ENCODE measurements at regions not wholly inside any gene's neighbourhood (a gene's known extent, or its start where the extent isn't known, plus 50 kb on each side); places are given as distances from the start of the nearest gene placed in this dataset.

- Histone ChIP-seq H3K4me3 (ENCODE audit: low read depth in 1 of 2, low read length in 2 of 2) (no peak overlapping the region), H3K27ac (ENCODE audit: low read depth in 2 of 2, low read length in 1 of 2) (no peak overlapping the region), H3K4me1 (ENCODE audit: control insufficient read depth in 2 of 2, insufficient read depth in 2 of 2, low read length in 1 of 2) (peaks cover 0 to 4% of the 10 kb centered on the region in 2 donors), H3K36me3 (ENCODE audit: control insufficient read depth in 2 of 2, insufficient read depth in 2 of 2, low read length in 1 of 2) (no peaks in the 10 kb centered on the region), H3K27me3 (ENCODE audit: control insufficient read depth in 1 of 2, insufficient read depth in 2 of 2, low read length in 2 of 2) (no peaks in the 10 kb centered on the region), H3K9me3 (ENCODE audit: control insufficient read depth in 2 of 2, insufficient read depth in 1 of 2, low read depth in 1 of 2, low read length in 1 of 2) (no peaks in the 10 kb centered on the region)
- 71 to 82% methylated on average over 3 of the region's 3 CpGs for WGBS, 2 donors
These were observed 204.9 kb upstream of the FRMD6 start for GRCh38 chr14:51446771-51447170.

DNA sequence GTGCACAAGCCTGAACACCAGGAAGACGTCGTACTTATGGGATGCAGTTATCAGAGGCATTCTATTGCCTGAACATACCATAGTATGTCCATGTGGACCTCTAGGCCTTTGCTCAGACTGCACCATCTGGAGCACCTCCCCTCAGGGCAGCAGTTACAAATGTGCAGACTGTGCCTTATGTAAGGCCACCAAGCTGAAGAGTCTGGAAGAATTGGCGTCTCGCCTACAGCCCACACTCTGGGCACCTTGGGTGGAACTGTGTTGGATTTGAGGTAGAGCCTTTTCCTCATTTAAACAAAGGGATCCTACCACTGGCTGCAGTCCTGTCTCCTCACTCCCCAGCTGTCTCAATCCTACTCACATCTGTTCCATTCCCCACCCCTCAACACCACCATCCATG lies 204.3 kb upstream of the FRMD6 start:
- 95% methylated on average over 4 of the region's 4 CpGs for WGBS, 2 donors
- no peak overlapping the region for H3K4me3 ChIP-seq (ENCODE audit: low read depth in 1 of 2, low read length in 2 of 2)

GRCh38 chr14:51448831-51449670 lies 202.7 kb upstream of the FRMD6 start:
- Histone ChIP-seq H3K27me3 (ENCODE audit: control insufficient read depth in 1 of 2, insufficient read depth in 2 of 2, low read length in 2 of 2) (no peaks in the 10 kb centered on the region), H3K27ac (ENCODE audit: low read depth in 2 of 2, low read length in 1 of 2) (peak overlapping the region; percentile 9 to 81), H3K4me3 (ENCODE audit: low read depth in 1 of 2, low read length in 2 of 2) (no peak overlapping the region), H3K9me3 (ENCODE audit: control insufficient read depth in 2 of 2, insufficient read depth in 1 of 2, low read depth in 1 of 2, low read length in 1 of 2) (no peaks in the 10 kb centered on the region), H3K4me1 (ENCODE audit: control insufficient read depth in 2 of 2, insufficient read depth in 2 of 2, low read length in 1 of 2) (peaks cover 0 to 5% of the 10 kb centered on the region in 2 donors), H3K36me3 (ENCODE audit: control insufficient read depth in 2 of 2, insufficient read depth in 2 of 2, low read length in 1 of 2) (no peaks in the 10 kb centered on the region)
- WGBS, 2 donors, result 28 to 60% methylated on average over 2 of the region's 2 CpGs

More for the DNA sequence above, 204.3 kb upstream of the FRMD6 start:
- no peak overlapping the region for H3K27ac ChIP-seq (ENCODE audit: low read depth in 2 of 2, low read length in 1 of 2)
- H3K27me3 ChIP-seq (ENCODE audit: control insufficient read depth in 1 of 2, insufficient read depth in 2 of 2, low read length in 2 of 2), result no peaks in the 10 kb centered on the region
- H3K9me3 ChIP-seq (ENCODE audit: control insufficient read depth in 2 of 2, insufficient read depth in 1 of 2, low read depth in 1 of 2, low read length in 1 of 2), result no peaks in the 10 kb centered on the region
- no peaks in the 10 kb centered on the region for H3K36me3 ChIP-seq (ENCODE audit: control insufficient read depth in 2 of 2, insufficient read depth in 2 of 2, low read length in 1 of 2)
- peaks cover 0 to 4% of the 10 kb centered on the region in 2 donors for H3K4me1 ChIP-seq (ENCODE audit: control insufficient read depth in 2 of 2, insufficient read depth in 2 of 2, low read length in 1 of 2)

- Histone ChIP-seq H3K27ac (ENCODE audit: low read depth in 2 of 2, low read length in 1 of 2) (peak overlapping the region in 1 of 2 donors; percentile 38), H3K4me1 (ENCODE audit: control insufficient read depth in 2 of 2, insufficient read depth in 2 of 2, low read length in 1 of 2) (peaks cover 0 to 5% of the 10 kb centered on the region in 2 donors), H3K27me3 (ENCODE audit: control insufficient read depth in 1 of 2, insufficient read depth in 2 of 2, low read length in 2 of 2) (no peaks in the 10 kb centered on the region), H3K36me3 (ENCODE audit: control insufficient read depth in 2 of 2, insufficient read depth in 2 of 2, low read length in 1 of 2) (no peaks in the 10 kb centered on the region), H3K9me3 (ENCODE audit: control insufficient read depth in 2 of 2, insufficient read depth in 1 of 2, low read depth in 1 of 2, low read length in 1 of 2) (no peaks in the 10 kb centered on the region), H3K4me3 (ENCODE audit: low read depth in 1 of 2, low read length in 2 of 2) (no peak overlapping the region)
- WGBS, 2 donors, result 80 to 87% methylated on average over 1 of the region's 1 CpG
These were observed 202.0 kb upstream of the FRMD6 start for GRCh38 chr14:51449681-51450080.

- Histone ChIP-seq H3K27me3 (ENCODE audit: control insufficient read depth in 1 of 2, insufficient read depth in 2 of 2, low read length in 2 of 2) (no peaks in the 10 kb centered on the region), H3K27ac (ENCODE audit: low read depth in 2 of 2, low read length in 1 of 2) (no peak overlapping the region), H3K4me3 (ENCODE audit: low read depth in 1 of 2, low read length in 2 of 2) (no peak overlapping the region), H3K36me3 (ENCODE audit: control insufficient read depth in 2 of 2, insufficient read depth in 2 of 2, low read length in 1 of 2) (no peaks in the 10 kb centered on the region), H3K9me3 (ENCODE audit: control insufficient read depth in 2 of 2, insufficient read depth in 1 of 2, low read depth in 1 of 2, low read length in 1 of 2) (no peaks in the 10 kb centered on the region), H3K4me1 (ENCODE audit: control insufficient read depth in 2 of 2, insufficient read depth in 2 of 2, low read length in 1 of 2) (peaks cover 0 to 5% of the 10 kb centered on the region in 2 donors)
- 62 to 68% methylated on average over 4 of the region's 4 CpGs for WGBS, 2 donors
These were observed 200.1 kb upstream of the FRMD6 start for GRCh38 chr14:51451561-51451960.

GRCh38 chr14:51453869-51454268 lies 197.8 kb upstream of the FRMD6 start:
- Histone ChIP-seq H3K36me3 (ENCODE audit: control insufficient read depth in 2 of 2, insufficient read depth in 2 of 2, low read length in 1 of 2) (no peaks in the 10 kb centered on the region), H3K4me1 (ENCODE audit: control insufficient read depth in 2 of 2, insufficient read depth in 2 of 2, low read length in 1 of 2) (peaks cover 0 to 4% of the 10 kb centered on the region in 2 donors), H3K27ac (ENCODE audit: low read depth in 2 of 2, low read length in 1 of 2) (peak overlapping the region in 1 of 2 donors; percentile 44), H3K4me3 (ENCODE audit: low read depth in 1 of 2, low read length in 2 of 2) (no peak overlapping the region), H3K9me3 (ENCODE audit: control insufficient read depth in 2 of 2, insufficient read depth in 1 of 2, low read depth in 1 of 2, low read length in 1 of 2) (no peaks in the 10 kb centered on the region), H3K27me3 (ENCODE audit: control insufficient read depth in 1 of 2, insufficient read depth in 2 of 2, low read length in 2 of 2) (no peaks in the 10 kb centered on the region)
- whole genome bisulfite sequencing, 2 donors, result 52 to 56% methylated on average over 8 of the region's 8 CpGs

DNA sequence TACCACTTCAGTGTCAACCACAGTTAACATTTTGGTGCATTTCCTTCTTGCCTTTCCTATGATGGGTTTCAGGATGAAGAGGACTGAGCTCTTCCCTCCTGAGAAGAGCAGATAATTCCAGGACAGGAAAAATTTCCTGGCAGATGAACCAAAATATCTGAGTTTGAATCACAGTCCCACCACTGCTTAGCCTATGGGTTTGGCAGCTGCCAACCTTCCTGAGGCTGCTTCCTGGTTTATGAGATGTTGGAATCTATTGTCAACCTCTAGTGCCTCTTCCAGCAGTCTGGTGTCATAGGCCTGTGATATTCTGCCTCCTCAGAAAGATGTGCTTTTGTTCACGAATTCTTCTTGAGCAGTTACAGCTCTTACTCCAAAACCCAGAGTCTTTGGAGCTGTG lies 197.4 kb upstream of the FRMD6 start:
- H3K36me3 ChIP-seq (ENCODE audit: control insufficient read depth in 2 of 2, insufficient read depth in 2 of 2, low read length in 1 of 2), result no peaks in the 10 kb centered on the region
- H3K27ac ChIP-seq (ENCODE audit: low read depth in 2 of 2, low read length in 1 of 2), result peak overlapping the region; percentile 9 to 43
- no peaks in the 10 kb centered on the region for H3K27me3 ChIP-seq (ENCODE audit: control insufficient read depth in 1 of 2, insufficient read depth in 2 of 2, low read length in 2 of 2)
- H3K4me1 ChIP-seq (ENCODE audit: control insufficient read depth in 2 of 2, insufficient read depth in 2 of 2, low read length in 1 of 2), result peaks cover 0 to 2% of the 10 kb centered on the region in 2 donors
- H3K9me3 ChIP-seq (ENCODE audit: control insufficient read depth in 2 of 2, insufficient read depth in 1 of 2, low read depth in 1 of 2, low read length in 1 of 2), result no peaks in the 10 kb centered on the region
- no peak overlapping the region for H3K4me3 ChIP-seq (ENCODE audit: low read depth in 1 of 2, low read length in 2 of 2)
- WGBS, 2 donors, result 70 to 72% methylated on average over 1 of the region's 1 CpG

- Histone ChIP-seq H3K9me3 (ENCODE audit: control insufficient read depth in 2 of 2, insufficient read depth in 1 of 2, low read depth in 1 of 2, low read length in 1 of 2) (no peaks in the 10 kb centered on the region), H3K27me3 (ENCODE audit: control insufficient read depth in 1 of 2, insufficient read depth in 2 of 2, low read length in 2 of 2) (no peaks in the 10 kb centered on the region), H3K27ac (ENCODE audit: low read depth in 2 of 2, low read length in 1 of 2) (no peak overlapping the region), H3K4me3 (ENCODE audit: low read depth in 1 of 2, low read length in 2 of 2) (no peak overlapping the region), H3K36me3 (ENCODE audit: control insufficient read depth in 2 of 2, insufficient read depth in 2 of 2, low read length in 1 of 2) (no peaks in the 10 kb centered on the region), H3K4me1 (ENCODE audit: control insufficient read depth in 2 of 2, insufficient read depth in 2 of 2, low read length in 1 of 2) (peaks cover 0 to 2% of the 10 kb centered on the region in 2 donors)
- WGBS, 2 donors, result 78 to 79% methylated on average over 7 of the region's 7 CpGs
These were observed 196.5 kb upstream of the FRMD6 start for GRCh38 chr14:51455041-51455835.

DNA sequence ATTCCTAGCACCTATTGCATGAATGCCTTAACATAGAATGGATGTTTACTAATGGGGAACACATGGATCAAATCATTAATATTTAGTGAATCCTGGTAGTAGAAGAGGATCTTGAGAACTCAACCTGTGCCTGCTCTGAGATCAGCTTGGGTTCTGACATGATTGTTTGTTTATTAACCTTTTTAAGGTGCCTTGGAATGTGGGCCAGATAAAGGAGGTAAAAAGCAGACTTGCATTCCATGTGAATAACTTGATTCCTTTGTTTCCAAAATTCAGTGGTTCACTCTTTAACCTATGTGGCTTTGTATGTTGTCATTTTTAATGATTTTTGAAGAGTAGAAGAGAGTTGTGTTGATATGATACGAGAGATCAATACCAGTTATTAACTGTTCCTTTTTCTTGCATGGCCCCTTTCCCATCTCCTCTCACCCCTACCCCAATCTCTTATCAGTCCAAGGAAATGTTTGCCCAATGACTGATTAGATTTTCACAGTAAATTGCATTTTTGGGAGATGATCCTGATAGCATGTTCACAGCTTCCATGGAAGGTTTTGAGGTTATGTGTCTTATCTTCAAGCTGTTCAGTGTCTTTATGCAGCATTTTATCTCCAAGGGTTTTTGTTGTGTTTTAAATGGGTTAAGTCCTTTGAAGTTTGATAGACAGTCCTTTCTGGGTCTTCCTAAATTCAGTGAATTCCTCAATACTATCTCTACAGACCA lies 193.7 kb upstream of the FRMD6 start:
- Histone ChIP-seq H3K4me1 (ENCODE audit: control insufficient read depth in 2 of 2, insufficient read depth in 2 of 2, low read length in 1 of 2) (peaks cover 0 to 2% of the 10 kb centered on the region in 2 donors), H3K27ac (ENCODE audit: low read depth in 2 of 2, low read length in 1 of 2) (no peak overlapping the region)
- WGBS, 2 donors, result 16 to 48% methylated on average over 1 of the region's 1 CpG

More for the DNA sequence above, 193.7 kb upstream of the FRMD6 start:
- no peak overlapping the region for H3K4me3 ChIP-seq (ENCODE audit: low read depth in 1 of 2, low read length in 2 of 2)
- H3K9me3 ChIP-seq (ENCODE audit: control insufficient read depth in 2 of 2, insufficient read depth in 1 of 2, low read depth in 1 of 2, low read length in 1 of 2), result no peaks in the 10 kb centered on the region
- no peaks in the 10 kb centered on the region for H3K27me3 ChIP-seq (ENCODE audit: control insufficient read depth in 1 of 2, insufficient read depth in 2 of 2, low read length in 2 of 2)
- H3K36me3 ChIP-seq (ENCODE audit: control insufficient read depth in 2 of 2, insufficient read depth in 2 of 2, low read length in 1 of 2), result no peaks in the 10 kb centered on the region

Data from esophagus (tissue), 2 donors.